ENCODE measurements at regions not wholly inside any gene's neighbourhood (a gene's known extent, or its start where the extent isn't known, plus 50 kb on each side); places are given as distances from the start of the nearest gene placed in this dataset.

DNA sequence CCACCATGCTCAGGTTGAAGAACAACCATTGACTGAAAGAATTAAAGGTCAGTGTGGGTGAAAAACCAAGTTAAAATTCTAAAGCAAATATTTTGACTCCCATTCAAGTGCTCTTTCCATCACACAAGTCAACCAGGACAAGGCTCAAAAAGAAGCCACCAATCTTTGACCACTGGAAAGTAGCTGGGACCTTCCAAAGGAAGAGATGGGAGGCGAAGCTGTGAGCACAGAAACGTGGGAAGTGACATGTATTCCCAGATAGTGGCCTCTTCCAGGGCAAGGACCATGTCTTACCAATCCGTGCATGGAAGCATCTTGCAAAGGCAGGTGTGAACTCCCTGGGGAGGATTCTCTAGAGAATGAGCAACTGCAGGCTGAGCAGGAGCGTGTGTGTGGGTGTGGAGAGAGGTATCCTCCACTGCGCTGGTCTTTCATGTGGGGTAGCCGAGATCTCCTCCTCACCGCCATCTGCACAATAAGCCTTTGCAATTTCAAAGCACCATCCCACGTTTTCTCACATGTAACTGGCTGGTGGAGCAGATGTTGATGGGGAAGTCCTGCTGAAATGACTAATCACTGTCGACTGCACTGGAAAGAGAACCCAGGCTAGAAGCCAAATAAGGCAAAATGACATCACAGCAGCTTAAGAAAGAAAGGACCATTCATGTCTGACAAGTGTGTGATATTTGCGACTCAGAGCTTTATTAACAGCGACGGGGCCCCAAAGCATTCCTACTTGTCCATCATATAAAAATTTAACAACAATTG, 189.4 kb upstream of the RREB1 start:
- intact Hi-C loops (cut with DNase I): no loop called here
- no peak for DNase-seq

DNA sequence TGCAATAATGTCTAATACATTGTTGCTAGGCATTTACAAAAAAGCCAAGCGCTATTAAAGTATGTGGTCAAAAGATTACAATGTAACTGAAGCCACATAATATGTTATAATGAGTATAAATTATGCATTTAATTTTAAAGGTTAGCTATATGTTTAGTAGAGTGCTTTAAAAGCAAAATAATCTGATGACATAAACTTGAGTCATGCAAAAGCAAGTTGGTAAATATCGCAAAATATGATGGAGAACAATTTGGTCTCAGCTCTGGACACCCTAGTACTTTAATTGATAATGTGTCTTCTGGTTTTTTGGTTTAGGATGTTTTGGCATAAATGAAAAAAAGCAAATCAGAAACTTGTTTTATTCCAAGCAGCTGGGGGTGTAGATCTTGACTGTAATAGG, 188.6 kb upstream of the RREB1 start:
- intact Hi-C loops (cut with DNase I): no loop called here
- no peak for DNase-seq

DNA sequence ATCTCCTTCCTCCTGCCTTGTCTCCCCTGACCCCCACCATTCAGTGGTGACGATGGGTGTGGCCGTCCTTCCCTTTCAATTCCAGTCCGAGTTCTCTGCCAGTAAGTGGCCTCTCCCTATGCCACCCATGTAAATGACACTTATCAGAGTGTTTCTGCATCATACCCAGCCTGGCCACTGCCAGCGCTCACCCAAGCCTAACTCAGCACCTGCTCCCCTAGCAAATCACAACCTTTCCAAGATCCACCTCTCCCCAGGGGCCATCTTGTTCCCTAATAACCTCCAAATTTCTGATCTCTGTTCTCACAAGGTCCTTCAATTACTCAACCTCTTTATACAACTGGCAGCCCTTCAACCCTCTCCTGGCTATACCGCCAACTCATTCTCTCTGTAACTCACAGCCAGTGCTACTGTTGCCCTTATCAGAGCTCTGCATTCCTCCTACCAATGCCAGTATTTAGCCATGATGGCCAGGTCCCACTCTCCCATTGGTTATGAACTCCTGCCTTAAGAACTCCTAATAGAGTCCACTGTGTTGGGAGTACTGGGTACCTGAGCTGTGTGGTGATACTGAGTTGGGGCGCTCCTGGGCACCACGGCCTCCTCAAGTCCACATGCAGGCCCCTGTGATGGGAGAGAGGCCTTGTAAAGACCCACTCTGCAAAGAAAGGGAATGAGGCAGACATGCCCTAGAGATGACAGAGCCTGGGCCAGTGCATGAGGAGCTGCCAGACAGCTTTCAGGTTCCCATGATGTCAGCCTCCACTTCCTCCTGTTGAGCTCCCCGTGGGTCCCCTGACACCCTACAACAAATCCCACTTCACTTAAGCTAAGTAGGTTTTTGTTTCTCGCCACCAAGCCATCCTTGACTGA, 187.4 kb upstream of the RREB1 start:
- intact Hi-C loops (cut with DNase I): no loop called here

DNA sequence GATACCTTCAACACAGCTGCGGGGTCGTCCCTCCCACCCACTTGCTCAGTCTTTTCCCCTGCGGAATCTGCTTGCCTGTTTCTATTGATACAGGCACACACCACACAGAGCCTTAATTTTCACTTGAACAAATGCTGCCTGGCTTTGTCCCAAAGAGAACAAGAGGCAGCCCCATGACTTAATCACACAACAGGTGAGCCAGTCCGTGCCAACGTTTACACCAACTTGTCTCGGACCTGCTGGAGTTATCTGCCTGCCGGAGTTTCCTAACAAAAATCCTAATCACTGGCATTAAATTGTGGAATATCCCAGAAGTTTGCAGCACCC, 186.8 kb upstream of the RREB1 start:
- DNase-seq: peak in 1 of 42 donors; percentile 18
- intact Hi-C loops (cut with DNase I): no loop called here

More for the DNA sequence above, 187.4 kb upstream of the RREB1 start:
- no peak for DNase-seq

DNA sequence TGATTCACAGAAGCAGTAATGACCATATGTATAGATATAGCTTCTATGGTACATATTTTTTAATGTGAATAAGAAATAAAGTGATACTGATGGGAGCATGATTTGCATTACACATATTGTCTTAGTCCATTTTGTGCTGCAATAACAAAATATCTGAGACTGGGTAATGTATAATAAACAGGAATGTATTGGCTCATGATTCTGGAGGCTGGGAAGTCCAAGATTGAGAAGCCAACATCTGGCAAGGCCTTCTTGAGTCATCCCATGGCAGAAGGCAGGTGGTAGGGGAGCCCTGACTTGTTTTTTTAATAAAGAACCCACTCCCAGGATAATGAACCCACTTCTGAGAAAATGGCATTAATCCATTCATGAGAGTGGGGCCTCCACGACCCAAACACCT, 185.6 kb upstream of the RREB1 start:
- DNase-seq: no peak
- intact Hi-C loops (cut with DNase I): no loop called here

DNA sequence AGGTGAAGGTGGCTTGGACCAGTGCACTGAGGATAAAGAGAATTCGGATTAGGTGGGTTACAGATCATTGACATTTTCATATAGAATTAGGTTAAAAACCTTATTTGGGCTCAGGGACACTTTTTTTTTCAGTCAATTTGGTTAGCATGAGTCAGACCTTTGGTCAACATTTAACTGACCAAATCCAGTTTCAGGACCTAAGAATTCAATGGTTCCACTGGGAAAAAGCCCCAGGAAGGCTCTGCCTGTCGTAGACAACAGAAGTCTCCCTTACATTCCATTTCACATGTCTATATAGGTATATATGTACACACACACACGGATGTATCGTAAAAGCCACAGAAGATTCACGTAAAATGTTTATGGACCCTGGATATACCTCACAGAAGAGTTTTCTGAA, 184.2 kb upstream of the RREB1 start:
- no peak for DNase-seq
- intact Hi-C loops (cut with DNase I): no loop called here

DNA sequence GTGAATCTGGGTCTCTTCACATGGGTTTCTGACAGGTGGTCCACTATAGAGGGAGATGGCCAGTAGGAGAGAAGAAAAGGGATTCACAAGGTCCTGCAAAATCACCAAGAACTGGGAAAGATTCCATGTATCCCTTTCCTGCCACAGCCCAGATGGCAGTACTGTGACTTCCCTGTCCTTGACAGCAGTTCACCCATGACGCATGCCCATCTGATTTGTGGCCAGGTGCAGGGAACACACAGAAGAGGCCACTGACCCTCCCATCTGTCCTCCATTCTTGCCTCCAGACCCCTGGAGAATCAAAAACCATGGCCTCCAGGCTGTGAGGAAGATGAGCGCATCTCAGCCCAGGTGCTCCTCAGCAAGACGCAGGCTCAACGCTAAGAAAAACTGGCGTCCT, 183.1 kb upstream of the RREB1 start:
- intact Hi-C loops (cut with DNase I): no loop called here
- DNase-seq: no peak

- DNase-seq: no peak
- intact Hi-C loops (cut with DNase I): no loop called here
These were observed 182.2 kb upstream of the RREB1 start for GRCh38 chr6:6925391-6926164.

DNA sequence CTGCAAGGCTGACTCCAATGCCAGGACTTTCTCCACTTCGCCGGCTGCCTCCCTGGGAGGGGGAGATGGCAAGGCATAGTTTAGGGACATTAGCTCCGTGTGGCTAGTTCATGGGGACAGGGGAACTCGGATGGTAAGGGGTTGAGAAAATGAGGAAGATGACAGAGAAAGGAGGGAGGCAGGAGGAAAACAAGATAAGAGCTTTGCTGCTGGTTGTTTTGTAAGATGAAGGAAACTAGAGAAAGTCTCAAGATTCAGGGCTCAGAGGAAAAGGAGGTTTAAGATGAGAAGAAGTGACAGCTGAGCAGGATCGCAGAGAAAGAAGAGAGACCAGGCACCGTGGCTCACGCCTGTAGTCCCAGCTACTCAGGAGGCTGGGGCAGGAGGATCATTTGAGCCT, 180.9 kb upstream of the RREB1 start:
- intact Hi-C loops (cut with DNase I): no loop called here

GRCh38 chr6:6927521-6928361, 180.0 kb upstream of the RREB1 start:
- intact Hi-C loops (cut with DNase I): no loop called here
- DNase-seq: no peak

More for the DNA sequence above, 180.9 kb upstream of the RREB1 start:
- no peak for DNase-seq

DNA sequence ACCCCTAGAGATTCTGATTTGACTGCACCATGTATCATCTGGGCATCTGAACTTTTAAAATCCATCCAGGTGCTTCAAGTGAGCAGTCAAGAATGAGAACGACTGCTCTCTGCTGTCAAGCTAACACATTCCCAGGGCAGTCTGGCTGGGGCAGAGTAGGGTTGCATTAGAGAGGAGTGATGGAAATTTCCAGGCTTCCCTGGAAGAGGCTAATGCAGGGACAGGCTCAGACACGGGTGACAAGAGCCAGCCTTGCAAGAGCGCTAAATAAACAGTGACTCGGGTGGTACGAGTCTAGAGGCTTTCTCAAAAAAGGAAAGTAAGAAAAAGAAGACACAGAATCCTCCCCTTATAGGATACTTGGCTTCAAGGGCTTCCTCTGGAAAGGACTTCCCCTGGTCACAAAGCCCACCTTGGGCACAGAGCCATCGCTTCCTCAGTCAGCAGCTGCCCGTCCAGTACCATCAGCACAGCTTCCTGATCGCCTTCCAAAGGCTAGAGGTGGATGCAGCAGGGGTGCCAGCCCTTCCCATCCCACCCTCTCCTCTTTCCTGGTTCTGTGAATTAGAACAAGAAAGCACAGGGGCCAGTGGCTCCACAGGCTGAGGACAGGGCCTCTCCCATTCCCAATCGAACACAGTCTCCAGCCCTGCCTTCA, 177.4 kb upstream of the RREB1 start:
- intact Hi-C loops (cut with DNase I): no loop called here
- no peak for DNase-seq

- intact Hi-C loops (cut with DNase I): no loop called here
- DNase-seq: no peak
These were observed 176.4 kb upstream of the RREB1 start for GRCh38 chr6:6931071-6932025.

DNA sequence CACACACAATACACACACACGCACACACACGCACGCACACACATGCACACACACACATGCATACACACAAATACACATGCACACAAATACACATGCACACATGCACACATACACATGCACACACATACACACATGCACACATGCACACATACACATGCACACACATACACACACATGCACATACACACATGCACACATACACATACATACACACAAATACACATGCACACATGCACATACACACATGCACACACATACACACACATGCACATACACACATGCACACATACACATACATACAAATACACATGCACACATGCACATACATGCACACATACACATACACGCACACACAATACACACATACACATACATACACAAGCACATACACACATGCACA, 175.4 kb upstream of the RREB1 start:
- DNase-seq: no peak
- intact Hi-C loops (cut with DNase I): no loop called here

- DNase-seq: no peak
- intact Hi-C loops (cut with DNase I): no loop called here
These were observed 174.8 kb upstream of the RREB1 start for GRCh38 chr6:6932968-6933367.

GRCh38 chr6:6940031-6941025, 167.4 kb upstream of the RREB1 start:
- DNase-seq: no peak
- intact Hi-C loops (cut with DNase I): no loop called here

DNA sequence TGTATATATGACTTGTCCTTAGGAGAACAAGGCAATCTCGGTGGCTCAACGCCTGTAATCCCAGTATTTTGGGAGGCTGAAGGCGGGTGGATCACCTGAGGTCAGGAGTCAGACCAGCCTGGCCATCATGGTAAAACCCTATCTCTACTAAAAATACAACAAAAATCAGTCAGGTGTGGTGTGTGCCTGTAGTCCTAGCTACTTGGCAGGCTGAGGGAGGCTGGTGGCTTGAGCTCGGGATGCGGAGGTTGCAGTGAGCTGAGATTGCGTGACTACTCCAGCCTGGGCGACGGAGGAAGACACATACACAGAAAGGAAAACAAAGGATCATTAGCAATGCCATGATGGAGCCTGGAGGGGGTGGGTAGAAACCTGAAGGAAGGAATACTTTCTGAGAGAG, 166.6 kb upstream of the RREB1 start:
- intact Hi-C loops (cut with DNase I): no loop called here
- DNase-seq: no peak
